ENCODE measurements at regions not wholly inside any gene's neighbourhood (a gene's known extent, or its start where the extent isn't known, plus 50 kb on each side); places are given as distances from the start of the nearest gene placed in this dataset.

GRCh38 chr2:62302631-62303435, 106.9 kb downstream of the B3GNT2 start:
- DNase-seq (ENCODE audit: low read depth), result no peak

DNA sequence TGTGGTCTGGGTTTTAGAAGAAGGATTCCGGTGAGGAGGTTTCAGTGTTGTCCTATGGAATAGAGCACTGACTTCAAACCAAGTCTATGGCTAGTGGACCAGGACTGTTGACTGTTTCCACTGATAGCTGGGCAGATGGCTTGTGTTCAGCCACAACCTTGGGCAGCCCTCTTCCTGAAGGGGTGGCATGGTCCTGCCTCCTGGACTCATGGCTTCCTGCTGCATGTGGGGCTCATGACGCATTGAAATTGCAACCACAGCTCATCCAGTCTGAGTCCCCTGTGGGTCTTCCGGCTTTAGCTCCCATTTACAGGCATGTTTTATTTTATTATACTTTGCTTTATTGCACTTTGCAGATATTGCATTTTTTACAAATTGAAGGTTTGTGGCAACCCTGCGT, 105.0 kb downstream of the B3GNT2 start:
- DNase-seq (ENCODE audit: low read depth), result no peak

DNA sequence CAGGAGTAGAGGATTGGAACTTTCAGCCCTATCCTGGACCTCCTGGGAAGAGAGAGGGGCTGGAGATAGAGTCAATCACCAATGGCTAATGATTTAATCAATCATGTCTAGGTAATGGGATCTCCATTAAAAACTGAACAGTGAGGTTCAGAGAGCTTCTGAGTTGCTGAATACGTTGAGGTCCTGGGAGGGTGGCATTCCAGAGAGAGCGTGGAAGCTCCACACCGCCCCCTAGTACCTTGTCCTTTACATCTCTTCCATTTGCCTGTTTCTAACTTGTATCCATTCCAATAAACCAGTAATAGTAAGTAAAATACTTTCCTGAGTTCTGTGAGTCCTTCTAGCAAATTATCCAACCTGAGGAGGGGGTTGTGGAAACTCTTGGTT, 101.7 kb downstream of the B3GNT2 start:
- no peak for DNase-seq (ENCODE audit: low read depth)

- no peak for DNase-seq (ENCODE audit: low read depth)
Measured at GRCh38 chr2:62296832-62297623, 101.1 kb downstream of the B3GNT2 start.

DNA sequence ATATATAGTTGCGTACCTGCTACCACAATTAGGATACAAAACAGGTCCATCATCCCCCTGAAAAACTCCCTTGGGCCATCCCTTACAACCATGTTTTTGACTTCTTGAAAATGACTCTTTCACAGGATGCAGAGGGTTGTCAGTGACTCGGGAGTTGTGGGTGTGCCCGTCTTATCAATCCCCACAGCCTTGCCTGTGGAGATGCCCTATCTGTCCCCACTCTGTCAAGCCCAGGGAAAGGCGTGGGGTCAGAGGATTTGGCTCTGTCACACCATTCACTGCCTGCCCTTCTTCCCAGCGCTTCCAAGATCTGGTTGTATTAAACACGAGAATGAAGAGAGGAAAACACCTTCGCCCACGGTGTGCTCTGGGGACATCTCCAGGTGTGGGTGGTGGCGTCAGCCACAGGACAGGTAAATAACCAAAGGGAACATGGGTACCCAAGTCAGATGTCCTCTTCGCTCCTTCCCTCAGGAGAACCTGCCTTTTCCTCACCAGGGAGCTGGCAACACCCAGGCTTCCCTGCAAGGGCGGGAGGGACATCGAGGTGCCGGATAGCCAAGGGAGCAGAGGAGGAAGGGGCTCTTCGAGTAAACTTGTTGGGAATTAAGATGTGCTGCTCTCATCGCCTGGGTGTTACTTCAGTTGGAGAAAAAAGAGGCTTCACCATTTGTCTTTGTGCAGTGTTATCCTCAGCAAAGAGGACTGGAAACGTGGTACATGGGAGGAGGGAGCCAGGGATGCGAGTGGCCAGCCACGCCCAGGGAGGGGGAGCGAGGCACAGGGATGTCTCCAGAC, 100.3 kb downstream of the B3GNT2 start:
- DNase-seq (ENCODE audit: low read depth), result no peak

DNA sequence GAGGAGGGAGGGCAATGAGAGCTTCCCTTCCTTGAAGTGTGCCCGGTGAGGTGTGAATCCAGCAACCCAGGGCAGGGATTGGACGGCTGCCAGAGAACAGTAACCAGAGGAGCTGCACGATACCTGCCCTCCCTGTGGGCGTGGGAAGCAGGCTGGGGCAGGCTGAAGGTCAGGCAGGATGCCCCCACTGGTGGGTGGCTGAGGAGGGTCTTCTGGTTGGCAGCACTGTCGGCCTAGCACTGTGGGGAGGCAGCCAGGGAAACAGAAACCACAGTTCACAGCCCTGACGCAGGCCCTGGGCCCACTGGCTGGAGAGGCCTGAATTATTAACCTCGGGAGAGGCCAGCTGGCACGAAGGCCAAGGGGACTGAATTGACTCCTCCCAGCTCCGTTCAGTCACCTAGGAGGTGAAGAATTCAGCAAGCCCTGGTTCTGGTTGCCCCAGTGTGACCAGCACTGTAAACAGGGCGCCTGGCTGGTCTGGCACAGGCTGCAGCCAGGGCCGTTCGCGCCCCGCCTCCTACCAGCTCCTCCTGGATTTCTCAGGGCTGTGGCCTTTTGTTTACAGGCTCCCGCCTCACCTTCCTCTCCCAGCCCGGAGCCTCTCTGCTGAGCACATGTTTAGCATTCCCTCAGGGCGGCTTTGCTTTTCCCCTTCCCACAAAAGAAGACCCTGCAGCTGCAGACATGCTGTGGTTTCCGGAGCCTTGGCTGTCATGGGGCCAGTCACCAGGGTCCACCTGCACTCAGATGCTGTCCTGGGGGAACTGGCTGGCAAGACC, 97.8 kb downstream of the B3GNT2 start:
- DNase-seq (ENCODE audit: low read depth), result no peak

- no peak for DNase-seq (ENCODE audit: low read depth)
Measured at GRCh38 chr2:62293151-62293489, 97.2 kb downstream of the B3GNT2 start.

GRCh38 chr2:62292190-62292589, 96.3 kb downstream of the B3GNT2 start:
- DNase-seq (ENCODE audit: low read depth), result no peak

DNA sequence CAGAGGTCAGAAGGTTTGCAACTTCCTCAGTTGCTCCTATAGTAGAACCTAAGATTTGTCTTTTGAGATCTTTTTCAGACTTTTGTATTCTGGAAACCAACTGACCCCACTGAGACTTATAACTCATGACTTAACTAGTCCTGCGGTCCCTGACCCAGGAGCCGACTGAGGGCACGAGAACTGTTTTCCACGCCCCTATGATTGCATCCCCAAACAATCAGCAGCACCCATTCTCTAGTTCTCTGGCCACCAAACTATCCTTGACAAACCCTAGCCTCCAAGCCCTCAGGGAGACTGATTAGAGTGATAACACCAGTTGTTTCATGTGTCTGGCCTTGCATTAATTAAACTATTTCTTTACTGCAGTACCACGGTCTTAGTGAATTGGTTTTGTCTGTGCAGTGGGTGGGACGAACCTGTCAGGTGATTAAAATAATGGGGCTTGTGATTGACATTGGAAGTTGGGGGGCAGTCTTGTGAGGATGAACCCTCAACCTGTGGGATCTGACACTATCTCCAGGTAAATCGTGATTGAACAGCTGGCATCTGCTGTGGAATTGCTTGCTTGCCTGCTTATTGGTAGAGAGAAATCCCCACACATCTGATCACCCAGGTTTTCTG, 95.7 kb downstream of the B3GNT2 start:
- no peak for DNase-seq (ENCODE audit: low read depth)

DNA sequence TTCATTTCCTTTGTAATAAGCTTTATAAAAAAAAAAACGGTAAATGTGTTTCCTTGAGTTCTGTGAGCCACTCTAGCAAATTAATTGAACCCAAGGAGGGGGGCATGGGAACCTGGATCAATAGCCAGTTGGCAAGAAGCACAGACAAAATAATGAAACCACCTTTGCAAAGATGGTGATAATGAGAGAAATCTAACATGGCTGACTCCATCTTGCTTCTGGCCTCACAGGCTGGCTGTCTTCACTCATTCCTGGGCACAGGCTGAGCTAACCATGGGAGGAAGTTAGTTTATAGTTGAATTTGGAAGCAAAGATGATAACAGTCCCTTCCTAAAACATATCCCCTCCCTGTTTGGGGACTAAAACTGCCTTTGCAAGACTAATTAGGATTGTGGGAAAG, 95.1 kb downstream of the B3GNT2 start:
- no peak for DNase-seq (ENCODE audit: low read depth)

DNA sequence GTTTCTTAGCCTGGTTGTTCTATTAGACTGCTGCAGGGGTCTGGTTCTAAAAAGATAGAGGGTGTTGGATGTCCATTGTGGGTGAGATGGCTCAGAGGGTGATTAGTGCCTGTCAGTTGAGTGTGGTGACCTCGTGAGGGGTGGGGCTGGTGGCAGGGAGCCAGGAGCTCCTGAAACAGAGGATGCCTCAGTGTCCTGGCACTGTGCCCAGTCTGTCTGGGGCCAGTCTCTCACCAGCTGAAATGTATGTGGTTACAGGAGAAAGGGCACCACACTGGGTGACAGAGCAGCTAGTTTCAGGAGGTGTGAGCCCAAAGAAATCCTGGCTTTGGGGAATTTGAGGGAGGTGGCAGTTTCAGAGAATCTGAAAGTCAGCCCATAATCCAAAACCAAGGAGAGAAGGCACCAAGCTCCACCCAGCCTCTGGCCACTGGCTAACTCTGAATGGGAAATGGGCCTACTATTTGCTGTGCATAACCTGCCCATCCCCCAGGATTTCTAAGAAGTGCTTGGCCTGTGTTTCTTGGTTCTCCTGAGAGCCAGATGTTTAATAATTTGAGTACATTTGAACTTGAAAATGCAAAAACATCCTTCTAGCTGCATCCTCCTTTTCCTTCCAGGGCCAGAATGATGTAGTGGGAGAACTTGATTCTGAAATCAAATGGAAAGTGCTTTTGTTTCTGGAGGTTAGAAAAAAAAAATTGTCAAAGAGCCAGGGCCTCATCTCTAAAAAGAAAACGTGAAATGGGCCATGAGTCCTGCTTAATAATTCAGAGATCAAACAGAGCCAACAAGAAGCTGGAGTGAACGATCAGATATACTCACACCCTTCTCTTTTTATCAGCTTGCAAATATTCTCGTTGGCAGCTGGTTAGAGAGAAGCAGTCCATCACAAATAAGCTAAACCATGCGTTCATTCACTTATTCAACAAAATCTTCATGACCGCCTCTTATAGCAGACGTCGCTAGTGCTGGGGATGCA, 92.3 kb downstream of the B3GNT2 start:
- DNase-seq (ENCODE audit: low read depth), result no peak

DNA sequence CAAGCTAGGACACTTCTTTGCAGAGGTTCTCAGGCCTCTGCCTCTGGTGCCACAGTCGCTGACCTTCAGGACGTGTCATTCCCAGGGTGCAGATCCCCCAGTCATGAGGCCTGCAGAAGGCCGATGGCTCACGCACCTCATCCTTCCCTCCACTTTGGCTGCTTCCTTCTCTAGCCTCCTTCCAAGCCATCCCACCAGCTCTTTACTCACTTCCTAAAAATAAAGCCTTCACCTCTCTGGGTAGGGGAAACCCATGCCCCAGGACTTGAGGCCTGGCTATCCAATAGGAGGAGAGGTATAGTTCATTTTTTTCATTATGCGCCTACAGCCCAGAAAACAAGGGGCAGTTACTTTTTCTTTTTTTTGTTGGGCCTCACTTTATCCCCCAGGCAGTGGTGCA, 91.4 kb downstream of the B3GNT2 start:
- no peak for DNase-seq (ENCODE audit: low read depth)

DNA sequence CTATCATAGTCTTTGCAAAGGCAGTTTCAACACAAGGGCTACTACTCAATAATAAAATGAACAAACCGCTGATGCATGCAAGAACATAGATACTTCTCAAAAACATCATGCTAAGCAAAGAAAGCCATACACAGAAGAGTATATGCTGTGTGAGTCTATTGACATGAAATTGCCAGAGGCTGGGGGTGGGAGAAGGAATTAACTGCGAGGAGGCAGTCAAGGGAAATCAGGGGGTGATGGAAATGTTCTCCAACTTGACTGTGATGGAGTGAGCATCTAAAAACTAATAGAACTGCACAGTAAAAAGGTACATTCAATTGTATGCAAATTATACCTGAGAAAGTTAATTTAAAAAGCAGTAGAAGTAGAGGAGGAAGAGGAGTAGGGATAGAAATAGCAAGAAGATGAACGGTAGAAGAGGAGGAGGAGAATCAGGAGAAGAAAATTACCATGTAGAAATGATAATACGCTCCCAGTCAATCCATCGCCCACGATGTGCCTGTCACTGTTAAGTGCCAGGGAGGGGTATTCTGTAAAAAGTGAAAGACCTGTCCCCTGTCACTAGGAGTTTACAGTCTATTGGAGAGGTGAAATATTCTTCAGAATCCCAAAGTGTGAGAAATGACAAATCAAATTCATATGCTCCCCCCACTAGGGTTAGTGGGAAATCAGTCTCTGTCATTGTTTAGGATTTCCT, 90.3 kb downstream of the B3GNT2 start:
- no peak for DNase-seq (ENCODE audit: low read depth)

DNA sequence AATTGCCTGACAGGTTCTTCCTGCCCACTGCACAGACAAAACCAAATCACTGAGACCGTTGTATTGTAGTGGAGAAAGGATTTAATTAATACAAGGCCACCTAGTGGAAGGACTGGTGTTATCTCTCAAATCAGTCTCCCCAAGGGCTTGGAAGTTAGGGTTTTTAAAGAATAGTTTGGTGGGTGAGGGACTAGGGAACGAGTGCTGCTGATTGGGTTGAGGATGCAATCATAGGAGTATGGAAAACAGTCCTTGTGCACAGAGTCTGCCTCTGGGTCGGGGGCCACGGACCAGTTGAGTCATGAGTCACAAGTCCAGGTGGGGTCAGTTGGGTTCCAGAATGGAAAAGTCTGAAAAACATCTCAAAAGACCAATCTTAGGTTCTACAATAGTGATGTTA, 89.1 kb downstream of the B3GNT2 start:
- no peak for DNase-seq (ENCODE audit: low read depth)

DNA sequence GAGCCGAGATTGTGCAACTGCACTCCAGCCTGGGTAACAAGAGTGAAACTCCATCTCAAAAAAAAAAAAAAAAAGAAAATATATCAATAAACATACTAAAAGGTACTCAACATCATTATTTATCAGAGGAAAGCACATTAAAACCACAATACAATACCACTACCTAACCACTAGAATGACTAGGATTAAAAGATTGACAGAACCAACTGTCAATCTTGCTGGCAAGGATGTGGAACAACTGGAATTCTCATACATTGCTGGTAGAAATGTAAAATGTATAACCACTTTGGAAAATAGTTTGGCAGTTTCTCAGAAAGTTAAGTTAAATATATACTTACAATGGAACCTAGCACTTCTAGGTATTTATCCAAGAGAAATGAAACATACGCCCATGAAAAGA, 88.6 kb downstream of the B3GNT2 start:
- no peak for DNase-seq (ENCODE audit: low read depth)

- DNase-seq (ENCODE audit: low read depth), result no peak
Measured at GRCh38 chr2:62283147-62283546, 87.2 kb downstream of the B3GNT2 start.

DNA sequence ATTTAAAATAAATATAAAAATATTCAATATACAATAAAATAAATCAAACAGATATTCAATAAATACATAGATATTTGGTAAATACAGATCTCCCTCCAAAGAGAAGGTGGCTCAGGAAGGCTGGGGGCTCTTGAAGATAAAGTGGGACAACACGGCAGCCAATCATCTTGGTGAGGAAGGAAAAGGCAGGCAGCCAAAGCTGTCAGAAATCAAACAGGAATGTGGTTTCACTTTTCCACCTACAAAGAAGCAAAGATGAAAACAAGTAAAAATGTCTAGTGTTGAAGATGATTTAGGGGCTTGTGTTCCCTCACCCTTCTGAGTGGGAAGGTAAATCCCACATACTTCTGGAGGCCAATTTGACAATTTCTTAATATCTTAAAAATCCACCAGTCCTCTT, 85.7 kb downstream of the B3GNT2 start:
- DNase-seq (ENCODE audit: low read depth), result no peak

DNA sequence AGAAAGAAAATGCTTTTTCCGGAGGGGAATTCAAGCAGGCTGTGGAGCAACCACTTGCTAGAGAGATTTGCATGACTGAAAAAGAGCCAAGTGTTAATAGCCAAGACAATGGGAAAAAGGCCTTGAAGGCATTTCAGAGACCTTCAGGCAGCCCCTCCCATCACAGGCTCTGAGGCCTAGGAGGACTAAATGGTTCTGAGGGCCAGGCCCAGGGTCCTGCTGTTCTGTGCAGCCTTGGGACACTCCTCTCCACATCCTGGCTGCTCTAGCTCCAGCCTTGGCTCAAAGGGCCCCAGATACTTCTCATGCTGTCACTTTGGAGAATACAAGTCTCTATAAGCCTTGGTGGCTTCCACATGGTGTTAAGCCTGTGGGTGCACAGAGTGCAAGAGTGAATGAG, 81.8 kb downstream of the B3GNT2 start:
- no peak for DNase-seq (ENCODE audit: low read depth)
